GM23338 (cell line): ENCODE measurements at regions not wholly inside any gene's neighbourhood (a gene's known extent, or its start where the extent isn't known, plus 50 kb on each side); places are given as distances from the start of the nearest gene placed in this dataset.
"Not testable (repeated sequence)": the region's sequence is repeated elsewhere in the genome, so short reads cannot be mapped to it uniquely, and the experiment has no call there.

Experiments used
- ATAC-seq: fragments of 200-7000 bp; cut with Tn5 transposase; 3 replicates; pipeline ENCODE4 v1.9.1; 2020
- DNase-seq: peaks from one replicate; pipeline ENCODE4 v3.0.0-alpha.2; 2015; ENCODE audit warnings: low spot score
- H2AFZ ChIP-seq: fragments of 200-600 bp; sonication (generic); 2 replicates; pipeline ENCODE4 v1.8.0; 2016; ENCODE audit warnings: antibody characterized with exemption, mild to moderate bottlenecking, moderate library complexity
- H3F3A ChIP-seq: fragments of 200-600 bp; sonication (generic); replicated peaks from 2 replicates; pipeline ENCODE4 v1.8.0; 2017; ENCODE audit warnings: antibody characterized with exemption, mixed run types, low read depth
- H3K27ac ChIP-seq: fragments of 200-600 bp; sonication (generic); 2 replicates; pipeline ENCODE4 v1.6.1; 2016; ENCODE audit warnings: low read depth
- H3K27me3 ChIP-seq: fragments of 200-600 bp; sonication (generic); 2 replicates; pipeline ENCODE4 v1.8.0; 2016; ENCODE audit warnings: mild to moderate bottlenecking, mixed run types, moderate library complexity; ENCODE audit not compliant: insufficient read depth
- H3K36me3 ChIP-seq: fragments of 200-600 bp; sonication (generic); 2 replicates; pipeline ENCODE4 v1.8.0; 2016; ENCODE audit warnings: mild to moderate bottlenecking; ENCODE audit not compliant: insufficient read depth
- H3K4me1 ChIP-seq: fragments of 200-600 bp; sonication (generic); 2 replicates; pipeline ENCODE4 v1.8.0; 2016; ENCODE audit warnings: mild to moderate bottlenecking, moderate library complexity; ENCODE audit not compliant: insufficient read depth
- H3K4me2 ChIP-seq: fragments of 200-600 bp; sonication (generic); 2 replicates; pipeline ENCODE4 v1.7.1; 2017; ENCODE audit warnings: mixed run types
- H3K4me3 ChIP-seq: fragments of 200-600 bp; sonication (generic); 2 replicates; pipeline ENCODE4 v1.6.1; 2016; ENCODE audit warnings: mixed run types
- H3K79me2 ChIP-seq: fragments of 200-600 bp; sonication (generic); replicated peaks from 2 replicates; pipeline ENCODE4 v1.8.0; 2017; ENCODE audit warnings: mild to moderate bottlenecking; ENCODE audit not compliant: insufficient read depth
- H3K9me2 ChIP-seq: fragments of 200-600 bp; sonication (generic); 2 replicates; pipeline ENCODE4 v1.8.0; 2017; ENCODE audit not compliant: insufficient read depth
- H4K20me1 ChIP-seq: fragments of 200-600 bp; sonication (generic); replicated peaks from 2 replicates; pipeline ENCODE4 v1.8.0; 2017; ENCODE audit warnings: mild to moderate bottlenecking; ENCODE audit not compliant: insufficient read depth
- H3K27ac Mint-ChIP-seq: 2 replicates; pipeline ENCODE4 v1.8.0; 2020; ENCODE audit warnings: inconsistent platforms, mild to moderate bottlenecking, moderate library complexity, mixed read lengths
- H3K27me3 Mint-ChIP-seq: 3 replicates; pipeline ENCODE4 v1.8.0; 2022; ENCODE audit warnings: low read depth, mild to moderate bottlenecking, moderate library complexity, mixed read lengths, inconsistent platforms; ENCODE audit not compliant: insufficient read depth, poor library complexity
- H3K36me3 Mint-ChIP-seq: 3 replicates; pipeline ENCODE4 v1.8.0; 2021; ENCODE audit warnings: low read depth, mild to moderate bottlenecking, inconsistent platforms, moderate library complexity, mixed read lengths
- H3K4me1 Mint-ChIP-seq: 3 replicates; pipeline ENCODE4 v1.8.0; 2020; ENCODE audit warnings: mild to moderate bottlenecking, inconsistent platforms, mixed read lengths
- H3K4me3 Mint-ChIP-seq: 3 replicates; pipeline ENCODE4 v1.8.0; 2021; ENCODE audit warnings: moderate library complexity, mild to moderate bottlenecking, inconsistent platforms, mixed read lengths
- H3K9me3 Mint-ChIP-seq: 3 replicates; pipeline ENCODE4 v1.8.0; 2020; ENCODE audit warnings: moderate library complexity, mild to moderate bottlenecking, inconsistent platforms, mixed read lengths

DNA sequence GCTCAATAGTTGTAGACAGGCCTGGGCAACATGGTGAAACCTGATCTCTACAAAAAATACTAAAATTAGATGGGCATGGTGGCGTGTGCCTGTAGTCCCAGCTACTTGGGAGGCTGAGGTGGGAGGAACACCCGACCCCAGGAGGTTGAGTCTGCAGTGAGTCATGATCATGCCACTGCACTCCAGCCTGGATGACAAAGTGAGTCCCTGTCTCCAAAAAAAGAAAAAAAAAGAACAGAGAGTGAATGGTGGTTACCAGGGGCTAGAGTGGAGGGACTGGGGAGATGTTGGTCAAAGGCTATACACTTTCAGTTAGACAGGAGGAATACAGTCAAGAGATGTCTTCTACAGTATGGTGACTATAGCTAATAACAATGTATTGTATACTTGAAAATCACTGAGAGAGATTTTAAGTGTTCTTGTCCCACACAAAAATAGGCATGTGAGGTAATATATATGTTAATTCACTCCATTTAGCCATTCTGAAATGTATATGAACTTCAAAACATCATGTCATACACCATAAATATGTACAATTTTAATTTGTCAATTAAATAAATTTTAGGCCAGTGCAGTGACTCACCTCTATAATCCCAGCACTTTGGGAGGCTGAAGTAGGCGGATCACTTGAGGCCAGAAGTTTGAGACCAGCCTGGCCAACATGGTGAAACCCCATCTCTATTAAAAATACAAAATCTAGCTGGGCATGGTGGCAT lies 148.6 kb downstream of the CRLF3 start:
- H3K4me1 ChIP-seq, H3K36me3 ChIP-seq, H2AFZ ChIP-seq, H3K27me3 Mint-ChIP-seq, H3K79me2 ChIP-seq, H3K4me3 Mint-ChIP-seq, H3K4me3 ChIP-seq, H3K9me2 ChIP-seq, H3K4me1 Mint-ChIP-seq, DNase-seq, H3K27ac ChIP-seq, ATAC-seq, H3K27ac Mint-ChIP-seq, H3K27me3 ChIP-seq, H4K20me1 ChIP-seq, H3K4me2 ChIP-seq, H3F3A ChIP-seq: not testable (repeated sequence)
- peaks cover 13% of the 10 kb centered on the region; the same call in 2 of the 3 replicates for H3K36me3 Mint-ChIP-seq
- peaks cover 18% of the 10 kb centered on the region for H3K9me3 Mint-ChIP-seq

DNA sequence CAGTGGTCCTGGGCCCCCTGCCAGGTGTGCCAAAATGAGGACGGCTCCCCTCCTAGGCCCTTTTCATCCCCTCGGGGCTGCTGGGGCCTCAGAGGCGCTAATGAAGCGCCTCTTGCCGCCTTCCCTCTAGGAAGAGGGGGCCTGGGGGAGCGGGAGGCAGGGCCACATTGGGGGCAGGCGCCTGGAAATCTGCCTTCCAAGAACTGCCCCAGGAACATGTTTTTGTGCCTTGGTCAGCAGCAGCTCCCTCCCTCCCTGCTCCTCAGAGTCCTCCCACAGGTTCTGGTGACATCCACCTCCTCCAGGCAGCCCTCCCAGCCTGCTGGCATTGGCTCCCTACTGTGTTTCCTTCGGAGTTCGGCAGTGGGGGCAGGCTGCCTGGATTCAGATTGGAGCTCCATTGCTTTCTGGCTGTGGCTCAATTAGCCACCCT lies 155.3 kb downstream of the CRLF3 start:
- peak overlapping the region; percentile 65 for H3K4me3 Mint-ChIP-seq

DNA sequence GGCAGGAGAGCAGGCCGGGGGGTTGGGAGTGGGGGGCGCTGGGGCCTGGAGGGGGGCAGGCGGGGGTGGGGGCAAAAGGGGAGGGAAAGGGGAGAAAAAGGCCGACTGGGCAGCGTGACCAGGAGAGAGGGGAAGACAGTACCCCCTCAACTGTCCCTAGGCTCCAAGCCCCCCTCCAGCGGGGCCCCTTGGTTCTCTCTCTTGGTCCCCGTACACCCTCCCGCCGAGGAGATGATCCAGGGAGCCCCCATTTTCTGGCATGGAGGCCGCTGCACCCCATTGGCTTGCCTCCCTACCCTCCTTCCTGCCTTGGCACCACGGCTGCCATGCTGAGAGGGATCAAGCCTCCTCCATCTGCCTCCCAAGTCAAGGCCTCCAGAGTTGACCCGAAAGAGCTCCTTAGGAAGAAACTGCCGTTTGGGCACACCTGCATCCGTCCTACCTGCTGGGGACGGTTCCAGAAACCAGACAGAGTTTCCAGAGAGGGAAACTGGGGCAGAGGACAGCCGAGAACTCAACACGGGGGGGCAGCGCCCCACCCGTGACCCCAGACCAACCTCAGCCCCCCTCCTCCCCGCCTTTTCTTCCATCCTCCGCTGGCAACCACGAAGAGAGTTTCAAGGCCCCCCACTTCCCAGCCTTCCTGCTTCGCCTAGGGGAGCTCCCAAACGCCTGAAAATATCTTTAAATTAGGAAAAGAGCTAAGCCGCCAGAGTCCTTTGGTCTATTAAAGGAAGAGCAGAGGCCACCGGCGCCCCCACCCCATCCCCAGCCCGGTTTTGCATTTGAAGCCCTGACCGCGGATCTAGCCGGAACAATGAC lies 155.9 kb downstream of the CRLF3 start:
- not testable (repeated sequence) for DNase-seq, H3K9me3 Mint-ChIP-seq, H3K27ac Mint-ChIP-seq, H3K9me2 ChIP-seq, H4K20me1 ChIP-seq, H3F3A ChIP-seq, H3K36me3 ChIP-seq, H3K27me3 Mint-ChIP-seq, H3K27me3 ChIP-seq, H2AFZ ChIP-seq, H3K36me3 Mint-ChIP-seq, H3K4me1 ChIP-seq, H3K4me1 Mint-ChIP-seq, H3K79me2 ChIP-seq
- peak overlapping the region; percentile 84; the same call in 1 of the 2 replicates for H3K27ac ChIP-seq
- peak; percentile 11 for ATAC-seq
- peak overlapping the region; percentile 73 for H3K4me2 ChIP-seq
- H3K4me3 Mint-ChIP-seq: peak overlapping the region; percentile 53; the same call in 2 of the 3 replicates
- H3K4me3 ChIP-seq: peak overlapping the region; percentile 38

More for the DNA sequence above, 155.3 kb downstream of the CRLF3 start:
- not testable (repeated sequence) for H3K9me3 Mint-ChIP-seq, H3K36me3 Mint-ChIP-seq, H3K36me3 ChIP-seq, H3K9me2 ChIP-seq, H2AFZ ChIP-seq, H3K27me3 ChIP-seq, H3K4me1 Mint-ChIP-seq, H3F3A ChIP-seq, H3K4me1 ChIP-seq, H4K20me1 ChIP-seq, H3K79me2 ChIP-seq, H3K27me3 Mint-ChIP-seq
- H3K27ac Mint-ChIP-seq: peak overlapping the region; percentile 97
- ATAC-seq (peak; percentile 75), DNase-seq (peak; percentile 61)
- Histone ChIP-seq H3K4me2 (peak overlapping the region; percentile 73), H3K4me3 (peak overlapping the region; percentile 38), H3K27ac (peak overlapping the region; percentile 95)

DNA sequence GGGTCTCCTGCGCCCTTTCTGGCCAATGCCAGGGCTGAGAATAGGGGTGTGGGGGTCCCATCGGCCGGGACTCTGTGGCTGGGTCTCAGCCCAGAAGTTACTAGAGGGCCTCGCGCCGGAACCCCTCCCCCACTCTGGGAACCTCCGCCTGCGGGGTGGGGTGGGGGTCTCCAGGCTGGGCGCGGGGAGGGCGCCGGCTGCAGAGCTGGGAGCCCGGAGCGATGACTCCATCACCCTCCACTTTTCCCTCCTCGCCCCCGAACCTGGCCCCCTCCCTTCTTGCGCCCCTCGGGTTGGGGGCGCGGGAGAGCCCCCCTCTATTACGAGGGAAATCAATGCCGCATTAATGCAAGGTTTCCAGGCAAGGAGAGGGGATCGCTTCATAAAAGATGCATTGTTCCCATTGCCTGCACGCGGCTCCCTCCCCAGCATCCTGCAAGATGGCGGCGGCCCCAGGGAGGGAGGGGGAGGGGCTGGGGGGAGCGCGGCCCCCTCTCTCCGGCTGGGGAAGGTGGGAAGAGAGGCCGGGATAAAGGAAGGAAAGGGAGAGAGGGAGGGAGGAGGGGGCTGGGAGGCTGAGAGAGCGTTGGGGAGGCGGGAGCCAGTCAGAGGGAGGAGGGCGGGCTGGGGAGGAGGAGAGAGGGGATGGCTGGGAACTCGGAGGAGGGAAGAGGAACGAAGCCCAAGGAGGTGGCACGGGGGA lies 156.7 kb downstream of the CRLF3 start:
- not testable (repeated sequence) for H4K20me1 ChIP-seq, H3K27me3 Mint-ChIP-seq, H3K9me3 Mint-ChIP-seq, H2AFZ ChIP-seq, H3K27ac Mint-ChIP-seq, H3F3A ChIP-seq, H3K27me3 ChIP-seq, H3K4me1 ChIP-seq, H3K36me3 Mint-ChIP-seq, H3K79me2 ChIP-seq, H3K4me1 Mint-ChIP-seq, H3K9me2 ChIP-seq, H3K36me3 ChIP-seq
- peak; percentile 40 for ATAC-seq
- peak; percentile 82 for DNase-seq
- H3K27ac ChIP-seq: 0 out of 2 replicates have a peak overlapping the region, but pooled peaks have one; percentile 69
- H3K4me2 ChIP-seq: peak overlapping the region; percentile 76
- H3K4me3 ChIP-seq: peak overlapping the region; percentile 70
- H3K4me3 Mint-ChIP-seq: peak overlapping the region; percentile 78
